Breast epithelium (tissue), 3 donors: ENCODE measurements at regions not wholly inside any gene's neighbourhood (a gene's known extent, or its start where the extent isn't known, plus 50 kb on each side); places are given as distances from the start of the nearest gene placed in this dataset.

Experiments
- POLR2A ChIP-seq: fragments of 450-650 bp; IDR thresholded peaks from one replicate; pipeline ENCODE4 v1.6.1; 2016; ENCODE audit warnings: antibody characterized with exemption, mild to moderate bottlenecking, moderate library complexity
- TF ChIP-seq, protein P1 (sequence below), 3 donors: fragments of 450-650 bp; IDR thresholded peaks; one replicate each; pipeline ENCODE4 v1.5.1; 2016 to 2017; ENCODE audit warnings: antibody characterized with exemption in 3 of 3, mild to moderate bottlenecking in 3 of 3, moderate library complexity in 3 of 3

DNA sequence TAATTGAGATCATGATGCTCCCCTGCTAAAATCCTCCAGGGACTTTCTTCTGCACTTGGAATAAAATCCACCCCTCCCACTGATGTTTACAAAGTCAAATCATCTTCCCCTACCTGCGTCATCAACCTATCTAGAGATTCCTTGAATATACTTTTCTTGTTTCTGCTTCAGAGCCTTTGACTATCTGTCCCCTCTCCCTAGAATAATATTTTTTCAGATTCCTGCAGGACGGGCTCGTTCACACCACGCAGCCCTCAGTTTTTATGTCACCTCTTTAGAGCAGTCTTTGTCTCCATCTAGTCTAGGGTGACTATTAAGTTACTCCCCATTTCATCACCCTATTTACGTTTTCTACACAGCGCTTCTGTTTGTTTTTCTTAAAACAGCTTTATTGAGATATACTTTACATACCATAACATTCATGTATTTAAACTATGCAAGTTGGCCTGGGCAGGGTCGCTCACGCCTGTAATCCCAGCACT, 94.8 kb upstream of the SESN3 start:
- TF ChIP-seq, protein P1, sequence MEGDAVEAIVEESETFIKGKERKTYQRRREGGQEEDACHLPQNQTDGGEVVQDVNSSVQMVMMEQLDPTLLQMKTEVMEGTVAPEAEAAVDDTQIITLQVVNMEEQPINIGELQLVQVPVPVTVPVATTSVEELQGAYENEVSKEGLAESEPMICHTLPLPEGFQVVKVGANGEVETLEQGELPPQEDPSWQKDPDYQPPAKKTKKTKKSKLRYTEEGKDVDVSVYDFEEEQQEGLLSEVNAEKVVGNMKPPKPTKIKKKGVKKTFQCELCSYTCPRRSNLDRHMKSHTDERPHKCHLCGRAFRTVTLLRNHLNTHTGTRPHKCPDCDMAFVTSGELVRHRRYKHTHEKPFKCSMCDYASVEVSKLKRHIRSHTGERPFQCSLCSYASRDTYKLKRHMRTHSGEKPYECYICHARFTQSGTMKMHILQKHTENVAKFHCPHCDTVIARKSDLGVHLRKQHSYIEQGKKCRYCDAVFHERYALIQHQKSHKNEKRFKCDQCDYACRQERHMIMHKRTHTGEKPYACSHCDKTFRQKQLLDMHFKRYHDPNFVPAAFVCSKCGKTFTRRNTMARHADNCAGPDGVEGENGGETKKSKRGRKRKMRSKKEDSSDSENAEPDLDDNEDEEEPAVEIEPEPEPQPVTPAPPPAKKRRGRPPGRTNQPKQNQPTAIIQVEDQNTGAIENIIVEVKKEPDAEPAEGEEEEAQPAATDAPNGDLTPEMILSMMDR (IDR thresholded peaks at IDR 0.05) = no peak
- TF ChIP-seq POLR2A = no peak
